Testis (tissue), 2 donors: ENCODE measurements at regions not wholly inside any gene's neighbourhood (a gene's known extent, or its start where the extent isn't known, plus 50 kb on each side); places are given as distances from the start of the nearest gene placed in this dataset.

ENCODE experiments used
- DNase-seq: peaks from one replicate; pipeline ENCODE4 v3.0.0-alpha.2; 2019
- H3K27ac ChIP-seq, 2 donors: fragments of 200-600 bp; sonication (generic); one replicate each; pipeline ENCODE4 v1.5.1; 2019
- H3K27me3 ChIP-seq: fragments of 200-600 bp; sonication (generic); one replicate; pipeline ENCODE4 v1.5.1; 2019
- H3K36me3 ChIP-seq: fragments of 200-600 bp; sonication (generic); one replicate; pipeline ENCODE4 v1.5.1; 2017; ENCODE audit warnings: low read depth; ENCODE audit errors: missing control alignments
- H3K4me1 ChIP-seq: fragments of 200-600 bp; sonication (generic); one replicate; pipeline ENCODE4 v1.5.1; 2019
- H3K4me3 ChIP-seq, 2 donors: fragments of 200-600 bp; sonication (generic); one replicate each; pipeline ENCODE4 v1.5.1; 2017 to 2019
- H3K9me3 ChIP-seq: fragments of 200-600 bp; sonication (generic); one replicate; pipeline ENCODE4 v1.5.1; 2017
- POLR2A ChIP-seq: fragments of 450-650 bp; IDR thresholded peaks from one replicate; pipeline ENCODE4 v1.6.1; 2017; ENCODE audit warnings: antibody characterized with exemption, mild to moderate bottlenecking, moderate library complexity
- WGBS, 2 donors: methylation state at CpG; one replicate each; pipeline ENCODE4 v1.1.5; 2018; 5-methylcytosine and 5-hydroxymethylcytosine counted together
- intact Hi-C: fragments of 100-400 bp; cut with DNase I; formaldehyde crosslinking; loops from one replicate; pipeline ENCODE4 v1.15.1; 2023; ENCODE audit warnings: low total_unique reads
- TF ChIP-seq, protein P1 (sequence below), 3 experiments: fragments of 450-650 bp in 2 of 3; fragments of 200-600 bp in 1 of 3; sonication (generic) in 1 of 3; IDR thresholded peaks; one replicate each; pipeline ENCODE4 v1.5.1; 2016 to 2019; ENCODE audit warnings: antibody characterized with exemption in 3 of 3, mild to moderate bottlenecking in 2 of 3, moderate library complexity in 1 of 3

DNA sequence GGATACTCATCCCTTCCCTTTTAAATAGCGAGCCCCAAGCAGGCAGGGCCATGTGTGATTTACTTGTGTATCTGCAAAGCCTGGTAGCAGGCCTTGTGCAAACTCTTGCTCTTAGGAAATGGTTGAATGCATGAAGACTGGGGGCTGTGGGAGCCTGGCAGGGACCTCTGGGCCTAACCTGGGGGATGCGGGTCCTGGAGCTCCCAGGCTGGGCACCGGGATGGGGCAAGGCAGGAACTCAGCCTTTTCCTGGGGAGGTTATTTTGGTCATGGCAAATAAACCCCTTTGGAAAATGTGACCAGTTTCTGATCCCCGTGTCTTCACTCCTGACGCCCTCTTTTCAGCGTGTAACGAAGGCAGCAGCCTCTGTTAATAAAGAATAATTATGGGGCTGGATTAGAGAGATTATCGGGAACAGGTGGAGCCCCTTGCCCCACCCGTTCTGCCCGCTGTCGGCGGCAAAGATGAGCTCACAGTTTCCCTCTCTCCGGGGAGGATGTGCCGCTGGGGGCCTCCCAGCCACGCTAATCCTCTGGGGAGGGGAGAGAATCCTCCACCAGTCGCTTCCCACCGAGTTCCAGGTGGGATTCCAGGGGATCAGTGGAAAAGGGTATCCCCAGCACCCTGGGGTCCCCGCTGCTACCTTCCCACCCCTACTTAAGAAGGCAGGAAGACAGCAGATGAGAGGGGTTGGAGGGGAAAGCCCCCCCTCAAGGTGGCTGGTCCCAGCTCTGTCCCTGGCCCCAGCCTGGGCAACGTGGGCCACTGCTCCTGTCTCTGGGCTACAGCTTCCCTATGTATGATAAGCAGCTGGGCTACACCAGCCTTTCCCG is 69.7 kb upstream of the WNT4 start:
- DNase-seq = no peak
- no peaks in the 10 kb centered on the region for H3K36me3 ChIP-seq
- no peak for TF ChIP-seq POLR2A
- TF ChIP-seq, protein P1, sequence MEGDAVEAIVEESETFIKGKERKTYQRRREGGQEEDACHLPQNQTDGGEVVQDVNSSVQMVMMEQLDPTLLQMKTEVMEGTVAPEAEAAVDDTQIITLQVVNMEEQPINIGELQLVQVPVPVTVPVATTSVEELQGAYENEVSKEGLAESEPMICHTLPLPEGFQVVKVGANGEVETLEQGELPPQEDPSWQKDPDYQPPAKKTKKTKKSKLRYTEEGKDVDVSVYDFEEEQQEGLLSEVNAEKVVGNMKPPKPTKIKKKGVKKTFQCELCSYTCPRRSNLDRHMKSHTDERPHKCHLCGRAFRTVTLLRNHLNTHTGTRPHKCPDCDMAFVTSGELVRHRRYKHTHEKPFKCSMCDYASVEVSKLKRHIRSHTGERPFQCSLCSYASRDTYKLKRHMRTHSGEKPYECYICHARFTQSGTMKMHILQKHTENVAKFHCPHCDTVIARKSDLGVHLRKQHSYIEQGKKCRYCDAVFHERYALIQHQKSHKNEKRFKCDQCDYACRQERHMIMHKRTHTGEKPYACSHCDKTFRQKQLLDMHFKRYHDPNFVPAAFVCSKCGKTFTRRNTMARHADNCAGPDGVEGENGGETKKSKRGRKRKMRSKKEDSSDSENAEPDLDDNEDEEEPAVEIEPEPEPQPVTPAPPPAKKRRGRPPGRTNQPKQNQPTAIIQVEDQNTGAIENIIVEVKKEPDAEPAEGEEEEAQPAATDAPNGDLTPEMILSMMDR (IDR thresholded peaks at IDR 0.05) = no peak
- H3K4me1 ChIP-seq = no peaks in the 10 kb centered on the region
- no peaks in the 10 kb centered on the region for H3K9me3 ChIP-seq
- H3K4me3 ChIP-seq = no peak overlapping the region
- WGBS, 2 donors = 74 to 78% methylated on average over 14 to 20 of the region's 20 CpGs
- no peak overlapping the region for H3K27ac ChIP-seq
- intact Hi-C loops = no loop called here
- no peaks in the 10 kb centered on the region for H3K27me3 ChIP-seq

GRCh38 chr1:22216210-22216883 is 73.5 kb upstream of the WNT4 start:
- WGBS, 2 donors = 53 to 60% methylated on average over 9 to 12 of the region's 12 CpGs
- H3K4me3 ChIP-seq = no peak overlapping the region
- TF ChIP-seq, protein P1 (IDR thresholded peaks at IDR 0.05) = no peak
- no peak for TF ChIP-seq POLR2A
- no peak for DNase-seq
- H3K4me1 ChIP-seq = no peaks in the 10 kb centered on the region
- H3K27ac ChIP-seq = no peak overlapping the region
- intact Hi-C loops = no loop called here
- H3K9me3 ChIP-seq = no peaks in the 10 kb centered on the region
- H3K36me3 ChIP-seq = no peaks in the 10 kb centered on the region
- H3K27me3 ChIP-seq = no peaks in the 10 kb centered on the region

GRCh38 chr1:22216966-22217365 is 74.1 kb upstream of the WNT4 start:
- DNase-seq = no peak
- no peaks in the 10 kb centered on the region for H3K27me3 ChIP-seq
- H3K36me3 ChIP-seq = no peaks in the 10 kb centered on the region
- TF ChIP-seq, protein P1 (IDR thresholded peaks at IDR 0.05) = no peak
- TF ChIP-seq POLR2A = no peak
- intact Hi-C loops = no loop called here
- H3K4me3 ChIP-seq = no peak overlapping the region
- H3K27ac ChIP-seq = no peak overlapping the region
- H3K9me3 ChIP-seq = no peaks in the 10 kb centered on the region
- 85 to 96% methylated on average over 3 of the region's 3 CpGs for WGBS, 2 donors
- no peaks in the 10 kb centered on the region for H3K4me1 ChIP-seq

DNA sequence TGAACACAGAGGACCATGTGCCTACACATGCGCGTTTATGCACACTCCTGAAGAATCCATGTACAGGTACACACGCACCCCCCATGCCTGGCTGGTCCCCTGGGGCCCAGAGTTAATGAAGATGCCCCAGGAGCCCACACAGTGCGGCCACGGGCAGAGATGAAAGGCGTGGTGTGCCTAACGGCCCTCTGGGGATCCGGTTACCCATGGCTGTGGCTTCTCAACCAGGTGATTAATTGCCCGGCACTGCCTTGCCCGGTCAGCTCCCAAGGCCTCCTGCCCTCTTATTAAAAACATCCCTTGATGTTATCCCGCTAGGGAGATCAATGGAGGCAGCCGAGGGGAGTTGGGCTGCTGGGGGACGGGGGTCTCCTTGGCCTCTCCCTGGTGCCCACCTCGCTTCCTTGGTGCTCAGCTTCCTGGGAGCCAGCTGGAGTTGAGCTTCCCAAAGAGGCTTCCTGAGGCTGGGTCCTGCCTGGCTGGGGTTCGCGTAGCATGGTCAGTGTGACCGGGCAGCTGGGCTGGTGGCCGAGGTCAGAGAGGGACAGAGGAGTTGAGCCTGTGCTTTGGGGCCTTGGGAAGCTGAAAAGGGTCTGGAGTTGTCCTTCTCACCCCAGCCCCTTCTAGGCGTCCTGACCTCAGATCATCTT is 75.0 kb upstream of the WNT4 start:
- 70 to 82% methylated on average over 2 to 19 of the region's 19 CpGs for WGBS, 2 donors
- Histone ChIP-seq H3K4me1 (no peaks in the 10 kb centered on the region), H3K4me3 (no peak overlapping the region), H3K27me3 (no peaks in the 10 kb centered on the region), H3K9me3 (no peaks in the 10 kb centered on the region), H3K36me3 (no peaks in the 10 kb centered on the region), H3K27ac (no peak overlapping the region)
- no peak for TF ChIP-seq POLR2A
- TF ChIP-seq, protein P1 (IDR thresholded peaks at IDR 0.05) = no peak
- no peak for DNase-seq
- intact Hi-C loops = no loop called here
